GM12892 (cell line): ENCODE measurements at regions not wholly inside any gene's neighbourhood (a gene's known extent, or its start where the extent isn't known, plus 50 kb on each side); places are given as distances from the start of the nearest gene placed in this dataset.

Experiments used
- POLR2A ChIP-seq: IDR thresholded peaks from 2 replicates; pipeline ENCODE4 v1.6.1; 2011; ENCODE audit warnings: low read depth, low read length, control low read depth
- POLR2AphosphoS5 ChIP-seq: IDR thresholded peaks from 2 replicates; pipeline ENCODE4 v1.6.1; 2011; ENCODE audit warnings: low read depth, low read length, control low read depth
- TAF1 ChIP-seq: IDR thresholded peaks from 2 replicates; pipeline ENCODE4 v1.6.1; 2011; ENCODE audit warnings: low read depth, mild to moderate bottlenecking, control low read depth, low read length, borderline replicate concordance

DNA sequence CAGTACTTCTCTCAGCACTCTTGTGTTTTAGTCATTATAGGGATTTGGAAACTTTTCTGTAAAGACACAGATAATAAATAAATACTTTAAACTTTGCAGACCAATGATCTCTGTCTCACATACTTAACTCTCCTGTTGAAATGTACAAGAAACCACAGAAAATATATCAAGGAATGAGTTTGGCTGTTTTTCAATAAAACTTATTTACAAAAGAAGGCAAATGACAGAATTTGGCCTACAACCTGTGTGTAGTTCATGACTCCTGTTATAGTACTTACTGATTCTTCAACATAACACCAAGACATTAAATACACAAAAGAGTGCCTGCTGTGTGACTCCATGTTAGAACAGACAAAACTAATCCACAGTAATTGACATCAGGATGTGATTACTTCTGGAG, 510.0 kb upstream of the PHF14 start:
- TF ChIP-seq POLR2AphosphoS5 (no peak), POLR2A (no peak), TAF1 (no peak)
